Calu3 (cell line): ENCODE measurements at regions not wholly inside any gene's neighbourhood (a gene's known extent, or its start where the extent isn't known, plus 50 kb on each side); places are given as distances from the start of the nearest gene placed in this dataset.

Experiments used
- BruUV-seq: library from RNA; stranded (reverse); fragments of 400-500 nt; replicated peaks from 2 replicates; lab custom pipeline; 2021; lab: Mats Ljungman, UMichigan
- CTCF ChIA-PET: fragments of 300-600 bp; sonication (Branson Sonifier 250); formaldehyde crosslinking; loops from one replicate; lab custom pipeline; 2022; ENCODE audit warnings: antibody characterized with exemption; lab: Charles Lee
- DNase-seq: peaks from one replicate; pipeline ENCODE4 v3.0.0; 2022
- H3K27ac Mint-ChIP-seq: one replicate; pipeline ENCODE4 v1.8.0; 2022; ENCODE audit warnings: mixed read lengths; ENCODE audit not compliant: unreplicated experiment
- H3K27me3 Mint-ChIP-seq: one replicate; pipeline ENCODE4 v1.8.0; 2022; ENCODE audit warnings: mixed read lengths; ENCODE audit not compliant: unreplicated experiment
- H3K36me3 Mint-ChIP-seq: one replicate; pipeline ENCODE4 v1.8.0; 2022; ENCODE audit warnings: mild to moderate bottlenecking, moderate library complexity, mixed read lengths; ENCODE audit not compliant: insufficient read depth, unreplicated experiment
- H3K4me1 Mint-ChIP-seq: one replicate; pipeline ENCODE4 v1.8.0; 2022; ENCODE audit warnings: mild to moderate bottlenecking, low read depth, mixed read lengths; ENCODE audit not compliant: unreplicated experiment
- H3K4me3 Mint-ChIP-seq: one replicate; pipeline ENCODE4 v1.8.0; 2022; ENCODE audit warnings: mild to moderate bottlenecking, low read depth, moderate library complexity, mixed read lengths; ENCODE audit not compliant: unreplicated experiment
- H3K9me3 Mint-ChIP-seq: one replicate; pipeline ENCODE4 v1.8.0; 2022; ENCODE audit warnings: low read depth, mixed read lengths; ENCODE audit not compliant: unreplicated experiment
- intact Hi-C: fragments of 100-400 bp; cut with micrococcal nuclease; formaldehyde crosslinking; loops from one replicate; pipeline ENCODE4 v1.10.0; 2022; ENCODE audit not compliant: unreplicated experiment
- TF ChIP-seq, protein P1 (sequence below): fragments of 200-600 bp; IDR thresholded peaks from one replicate; pipeline ENCODE4 v1.8.0; 2022; ENCODE audit warnings: antibody characterized with exemption; ENCODE audit not compliant: unreplicated experiment

DNA sequence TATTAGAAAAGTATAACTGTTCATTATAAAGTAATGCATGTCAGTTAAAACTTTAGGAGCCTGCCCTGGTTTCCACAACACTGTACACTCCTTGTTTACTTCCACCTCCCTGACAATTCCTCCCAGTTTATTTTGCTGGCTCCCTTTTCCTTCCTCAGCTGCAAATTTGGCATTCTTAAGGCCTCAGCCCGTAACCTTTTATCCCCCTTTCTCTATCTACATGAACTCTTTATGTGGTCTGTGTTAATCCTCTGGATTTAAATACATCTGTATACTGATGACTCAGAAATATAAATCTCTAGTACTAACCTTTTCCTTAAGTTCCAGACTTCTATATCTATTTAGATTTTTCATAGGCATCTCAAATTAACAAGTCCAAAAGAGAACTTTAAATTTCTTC, 143.6 kb downstream of the OTOL1 start:
- Mint-ChIP-seq H3K36me3 (no peaks in the 10 kb centered on the region), H3K27me3 (no peaks in the 10 kb centered on the region), H3K9me3 (no peaks in the 10 kb centered on the region), H3K4me1 (peaks cover 22% of the 10 kb centered on the region), H3K27ac (no peak overlapping the region), H3K4me3 (no peak overlapping the region)
- CTCF ChIA-PET, result no interaction called here
- BruUV-seq, result no TSS peak
- TF ChIP-seq, protein P1, sequence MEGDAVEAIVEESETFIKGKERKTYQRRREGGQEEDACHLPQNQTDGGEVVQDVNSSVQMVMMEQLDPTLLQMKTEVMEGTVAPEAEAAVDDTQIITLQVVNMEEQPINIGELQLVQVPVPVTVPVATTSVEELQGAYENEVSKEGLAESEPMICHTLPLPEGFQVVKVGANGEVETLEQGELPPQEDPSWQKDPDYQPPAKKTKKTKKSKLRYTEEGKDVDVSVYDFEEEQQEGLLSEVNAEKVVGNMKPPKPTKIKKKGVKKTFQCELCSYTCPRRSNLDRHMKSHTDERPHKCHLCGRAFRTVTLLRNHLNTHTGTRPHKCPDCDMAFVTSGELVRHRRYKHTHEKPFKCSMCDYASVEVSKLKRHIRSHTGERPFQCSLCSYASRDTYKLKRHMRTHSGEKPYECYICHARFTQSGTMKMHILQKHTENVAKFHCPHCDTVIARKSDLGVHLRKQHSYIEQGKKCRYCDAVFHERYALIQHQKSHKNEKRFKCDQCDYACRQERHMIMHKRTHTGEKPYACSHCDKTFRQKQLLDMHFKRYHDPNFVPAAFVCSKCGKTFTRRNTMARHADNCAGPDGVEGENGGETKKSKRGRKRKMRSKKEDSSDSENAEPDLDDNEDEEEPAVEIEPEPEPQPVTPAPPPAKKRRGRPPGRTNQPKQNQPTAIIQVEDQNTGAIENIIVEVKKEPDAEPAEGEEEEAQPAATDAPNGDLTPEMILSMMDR, result no peak
- intact Hi-C loops, result no loop called here
- DNase-seq, result no peak

DNA sequence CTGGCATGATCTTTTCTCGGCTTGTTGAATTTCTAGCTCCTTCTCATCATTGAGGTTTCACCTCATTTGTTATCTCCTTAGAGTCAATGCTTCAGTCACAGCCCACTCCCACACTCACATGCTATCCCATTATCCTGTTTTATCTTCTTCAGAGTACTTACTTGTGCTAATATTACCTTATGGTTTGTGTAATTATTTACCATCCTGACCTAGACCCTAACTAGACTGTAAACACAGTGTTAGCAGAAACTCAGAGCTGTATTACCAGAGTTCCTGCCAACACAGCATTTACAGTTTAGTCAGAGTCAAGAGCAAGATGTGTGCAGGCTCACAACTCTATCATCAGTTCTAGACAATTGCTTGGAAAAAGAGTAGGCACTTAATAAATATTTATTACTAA, 144.7 kb downstream of the OTOL1 start:
- TF ChIP-seq, protein P1, result no peak
- Mint-ChIP-seq H3K4me1 (peaks cover 25% of the 10 kb centered on the region), H3K36me3 (no peaks in the 10 kb centered on the region), H3K4me3 (no peak overlapping the region), H3K9me3 (no peaks in the 10 kb centered on the region), H3K27ac (no peak overlapping the region), H3K27me3 (no peaks in the 10 kb centered on the region)
- CTCF ChIA-PET, result no interaction called here
- no TSS peak for BruUV-seq
- intact Hi-C loops, result no loop called here
- no peak for DNase-seq

DNA sequence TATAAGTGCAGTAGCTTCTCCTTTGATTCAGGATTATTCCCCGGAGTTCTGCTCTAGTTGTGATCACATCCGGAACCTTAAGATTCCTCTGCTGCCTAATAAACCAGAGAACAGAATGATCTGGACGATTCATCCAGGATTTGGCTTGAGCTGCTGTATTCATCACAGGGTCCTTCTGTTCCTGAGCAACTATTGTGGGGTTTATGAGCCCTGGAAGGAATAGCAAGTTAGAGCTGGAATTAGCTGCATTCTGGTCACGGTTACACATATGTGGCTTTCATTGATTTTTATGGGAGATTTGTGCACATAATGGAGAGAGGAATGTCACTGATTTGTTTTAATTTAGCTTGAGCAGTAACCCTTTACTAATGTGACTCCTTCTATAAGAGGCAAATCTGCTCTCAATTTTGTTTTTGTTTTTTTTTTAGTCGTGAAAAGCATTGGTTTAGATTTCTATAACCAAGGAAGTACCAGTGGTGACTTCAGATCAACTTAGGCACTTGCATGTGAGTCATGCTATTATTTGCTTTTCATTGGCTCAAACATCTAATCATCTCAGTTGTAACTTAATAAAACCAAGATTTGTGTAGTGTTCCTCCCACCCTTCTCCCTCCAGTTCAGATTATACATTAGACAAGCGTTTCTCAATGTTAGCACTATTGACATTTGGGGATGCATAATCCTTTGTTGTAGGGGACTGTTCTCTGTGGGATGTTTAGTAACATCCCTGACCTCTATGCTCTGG, 148.5 kb downstream of the OTOL1 start:
- H3K27me3 Mint-ChIP-seq, result no peaks in the 10 kb centered on the region
- H3K36me3 Mint-ChIP-seq, result no peaks in the 10 kb centered on the region
- TF ChIP-seq, protein P1, result no peak
- intact Hi-C loops, result no loop called here
- H3K4me1 Mint-ChIP-seq, result peaks cover 21% of the 10 kb centered on the region
- DNase-seq, result no peak
- H3K9me3 Mint-ChIP-seq, result peaks cover 3% of the 10 kb centered on the region
- no TSS peak for BruUV-seq
- H3K27ac Mint-ChIP-seq, result no peak overlapping the region
- CTCF ChIA-PET, result no interaction called here
- H3K4me3 Mint-ChIP-seq, result no peak overlapping the region

- Mint-ChIP-seq H3K36me3 (no peaks in the 10 kb centered on the region), H3K27me3 (no peaks in the 10 kb centered on the region), H3K9me3 (peaks cover 3% of the 10 kb centered on the region), H3K4me3 (no peak overlapping the region), H3K4me1 (peaks cover 15% of the 10 kb centered on the region), H3K27ac (no peak overlapping the region)
- no peak for DNase-seq
- TF ChIP-seq, protein P1, result no peak
- CTCF ChIA-PET, result interaction anchor here (1.0 to 1.3 kb wide), 2 partner anchors 10 to 28 kb away, joined by 3 read pairs; no protein-coding TSS in a partner anchor
- BruUV-seq, result no TSS peak
- intact Hi-C loops, result no loop called here
Observed at GRCh38 chr3:161647936-161648470, 151.4 kb downstream of the OTOL1 start.
